Spleen (tissue), 11 donors: ENCODE measurements at regions not wholly inside any gene's neighbourhood (a gene's known extent, or its start where the extent isn't known, plus 50 kb on each side); places are given as distances from the start of the nearest gene placed in this dataset.

Experiments used
- DNase-seq: peaks from one replicate; pipeline ENCODE4 v3.0.0-alpha.2; 2020
- H3K27ac ChIP-seq, 8 donors: fragments of 200-600 bp; sonication (generic) in 7 of 8; 1 replicate in 4 of 8; 2 replicates in 4 of 8; pipeline versions ENCODE4 v1.5.0 to v1.8.0; 2016 to 2021; ENCODE audit warnings: inconsistent platforms in 4 of 8, mild to moderate bottlenecking in 4 of 8, moderate library complexity in 1 of 8
- H3K27me3 ChIP-seq, 7 donors: fragments of 200-600 bp; sonication (generic) in 6 of 7; replicated peaks in 1 of 7; 1 replicate in 4 of 7; 2 replicates in 3 of 7; pipeline versions ENCODE4 v1.5.0 to v1.8.0; 2016 to 2021; ENCODE audit warnings: inconsistent platforms in 3 of 7, mild to moderate bottlenecking in 1 of 7
- H3K36me3 ChIP-seq, 6 donors: fragments of 200-600 bp; sonication (generic) in 5 of 6; 1 replicate in 4 of 6; 2 replicates in 2 of 6; pipeline versions ENCODE4 v1.5.0 to v1.8.0; 2016 to 2021; ENCODE audit warnings: inconsistent platforms in 2 of 6
- H3K4me1 ChIP-seq, 6 donors: fragments of 200-600 bp; sonication (generic) in 5 of 6; 1 replicate in 3 of 6; 2 replicates in 3 of 6; pipeline versions ENCODE4 v1.5.0 to v1.8.0; 2016 to 2021; ENCODE audit warnings: inconsistent platforms in 3 of 6
- H3K4me3 ChIP-seq, 8 donors: fragments of 200-600 bp; sonication (generic) in 7 of 8; 1 replicate in 4 of 8; 2 replicates in 4 of 8; pipeline versions ENCODE4 v1.5.0 to v1.8.0; 2016 to 2021; ENCODE audit warnings: inconsistent platforms in 4 of 8, mild to moderate bottlenecking in 4 of 8, moderate library complexity in 2 of 8
- H3K9me3 ChIP-seq, 8 donors: fragments of 200-600 bp; sonication (generic) in 7 of 8; 1 replicate in 4 of 8; 2 replicates in 4 of 8; pipeline versions ENCODE4 v1.5.0 to v1.8.0; 2016 to 2021; ENCODE audit warnings: inconsistent platforms in 4 of 8
- POLR2A ChIP-seq, 3 donors: fragments of 450-650 bp; IDR thresholded peaks; one replicate each; pipeline ENCODE4 v1.5.1; 2017; ENCODE audit warnings: antibody characterized with exemption in 3 of 3, mild to moderate bottlenecking in 1 of 3
- POLR2AphosphoS5 ChIP-seq, 3 donors: sonication (generic); formaldehyde crosslinking; IDR thresholded peaks; one replicate each; pipeline ENCODE4 v1.5.1; 2017; ENCODE audit warnings: antibody characterized with exemption in 3 of 3
- WGBS, 5 donors: extraction: QIAGEN DNeasy Blood & Tissue Kit in 3 of 5; methylation state at CpG; one replicate each; pipeline versions ENCODE4 v1.1.5 to v1.1.7; 2013 to 2018; 5-methylcytosine and 5-hydroxymethylcytosine counted together
- intact Hi-C: fragments of 100-400 bp; cut with DNase I; formaldehyde crosslinking; loops from one replicate; pipeline ENCODE4 v1.15.0; 2023; ENCODE audit warnings: low total_unique reads
- TF ChIP-seq, protein P1 (sequence below), 11 experiments: fragments of 200-600 bp in 7 of 11; fragments of 450-650 bp in 4 of 11; sonication (generic) in 4 of 11; IDR thresholded peaks in 8 of 11; conservative IDR thresholded peaks in 3 of 11; 1 replicate in 7 of 11; 2 replicates in 4 of 11; pipeline versions ENCODE4 v1.4.0 to v1.8.0; 2016 to 2021; ENCODE audit warnings: antibody characterized with exemption in 11 of 11, inconsistent platforms in 4 of 11, mild to moderate bottlenecking in 1 of 11
- donor health status: healthy with polysubstance abuse.
- donor health status: DM: no; HTN: no; CAD: no; lungs with moderate emphysema.
- donor health status: DM: no; HTN: no; CAD: no.
- donor health status: Bipolar disorder and iron deficiency.
- donor health status: healthy.
- donor health status: DM: no; HTN: no; CAD: no.
- donor health status: DM: yes; HTN: yes; CAD: no.

DNA sequence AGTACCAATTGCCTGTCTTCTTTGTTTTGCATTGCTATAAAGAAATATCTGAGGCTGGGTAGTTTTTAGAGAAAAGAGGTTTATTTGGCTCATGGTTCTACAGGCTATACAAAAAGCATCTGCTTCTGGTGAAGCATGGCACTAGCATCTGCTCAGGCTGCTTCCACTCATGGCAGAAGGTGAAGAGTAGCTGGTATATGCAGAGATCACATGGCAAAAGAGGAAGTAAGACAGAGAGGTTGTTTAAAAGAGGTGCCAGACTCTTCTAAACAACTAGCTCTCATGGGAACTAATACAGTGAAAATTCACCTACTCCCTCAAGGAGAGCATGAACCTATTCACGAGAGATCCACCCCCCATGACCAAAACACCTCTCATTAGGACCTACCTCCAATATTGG is 56.7 kb upstream of the GUCA2B start:
- Histone ChIP-seq H3K27me3 (peaks cover 0 to 7% (median 0%) of the 10 kb centered on the region in 7 donors), H3K27ac (no peak overlapping the region), H3K4me1 (no peaks in the 10 kb centered on the region), H3K9me3 (peaks cover 0 to 20% (median 9%) of the 10 kb centered on the region in 8 donors), H3K36me3 (no peaks in the 10 kb centered on the region), H3K4me3 (no peak overlapping the region)
- intact Hi-C loops = no loop called here
- DNase-seq = no peak
- WGBS, 5 donors = 53 to 76% (median 67%) methylated on average over 1 of the region's 1 CpG
- TF ChIP-seq, protein P1, sequence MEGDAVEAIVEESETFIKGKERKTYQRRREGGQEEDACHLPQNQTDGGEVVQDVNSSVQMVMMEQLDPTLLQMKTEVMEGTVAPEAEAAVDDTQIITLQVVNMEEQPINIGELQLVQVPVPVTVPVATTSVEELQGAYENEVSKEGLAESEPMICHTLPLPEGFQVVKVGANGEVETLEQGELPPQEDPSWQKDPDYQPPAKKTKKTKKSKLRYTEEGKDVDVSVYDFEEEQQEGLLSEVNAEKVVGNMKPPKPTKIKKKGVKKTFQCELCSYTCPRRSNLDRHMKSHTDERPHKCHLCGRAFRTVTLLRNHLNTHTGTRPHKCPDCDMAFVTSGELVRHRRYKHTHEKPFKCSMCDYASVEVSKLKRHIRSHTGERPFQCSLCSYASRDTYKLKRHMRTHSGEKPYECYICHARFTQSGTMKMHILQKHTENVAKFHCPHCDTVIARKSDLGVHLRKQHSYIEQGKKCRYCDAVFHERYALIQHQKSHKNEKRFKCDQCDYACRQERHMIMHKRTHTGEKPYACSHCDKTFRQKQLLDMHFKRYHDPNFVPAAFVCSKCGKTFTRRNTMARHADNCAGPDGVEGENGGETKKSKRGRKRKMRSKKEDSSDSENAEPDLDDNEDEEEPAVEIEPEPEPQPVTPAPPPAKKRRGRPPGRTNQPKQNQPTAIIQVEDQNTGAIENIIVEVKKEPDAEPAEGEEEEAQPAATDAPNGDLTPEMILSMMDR (IDR thresholded peaks at IDR 0.05 in 8 of 11, conservative IDR thresholded peaks at IDR 0.05 in 3 of 11) = no peak
- TF ChIP-seq POLR2AphosphoS5 (IDR thresholded peaks at IDR 0.05) (no peak), POLR2A (IDR thresholded peaks at IDR 0.05) (no peak)

DNA sequence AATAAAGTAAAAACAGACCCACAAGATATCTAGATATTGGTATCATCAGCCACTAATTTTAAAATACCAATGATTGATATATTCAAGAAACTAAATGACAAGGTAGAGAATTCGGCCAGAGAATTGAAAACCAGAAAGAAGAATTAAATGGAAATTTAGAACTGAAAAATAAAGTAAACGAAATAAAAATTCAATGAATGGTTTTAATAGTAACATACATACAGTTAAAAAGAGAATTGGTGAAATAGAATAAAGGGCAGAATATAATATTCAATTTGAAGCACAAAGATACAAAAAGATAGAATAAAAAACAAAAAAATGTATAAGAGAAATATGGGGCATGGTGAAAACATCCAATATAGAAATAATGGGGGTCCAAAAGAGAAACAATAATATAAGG is 64.0 kb upstream of the GUCA2B start:
- Histone ChIP-seq H3K9me3 (peaks cover 4 to 53% (median 37%) of the 10 kb centered on the region in 8 donors), H3K27me3 (peaks cover 0 to 18% (median 0%) of the 10 kb centered on the region in 7 donors), H3K27ac (no peak overlapping the region), H3K4me1 (no peaks in the 10 kb centered on the region), H3K36me3 (no peaks in the 10 kb centered on the region), H3K4me3 (no peak overlapping the region)
- TF ChIP-seq POLR2AphosphoS5 (IDR thresholded peaks at IDR 0.05) = no peak
- TF ChIP-seq POLR2A (IDR thresholded peaks at IDR 0.05) = no peak
- TF ChIP-seq, protein P1 (IDR thresholded peaks at IDR 0.05 in 8 of 11, conservative IDR thresholded peaks at IDR 0.05 in 3 of 11) = no peak
- 81 to 90% (median 83%) methylated on average over 2 of the region's 2 CpGs for WGBS, 5 donors
- DNase-seq = no peak
- intact Hi-C loops = no loop called here

DNA sequence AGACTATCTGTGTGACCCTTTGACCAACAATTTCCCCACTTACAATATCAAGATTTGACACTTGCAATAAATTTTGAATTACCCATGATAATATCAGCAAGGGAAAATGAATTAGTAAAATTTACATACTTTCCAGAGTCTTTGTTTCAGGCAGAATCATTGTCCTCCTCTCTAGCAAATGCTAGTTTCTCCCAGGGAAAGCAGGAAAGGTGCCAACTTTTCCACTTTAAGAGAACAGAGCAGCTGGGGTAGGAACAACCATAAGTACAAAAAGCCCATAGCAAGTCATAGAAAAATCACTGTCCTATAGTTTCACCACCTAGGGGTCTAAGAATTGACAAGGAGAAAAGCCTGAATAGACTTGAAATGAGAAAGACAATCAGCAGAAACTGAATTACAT is 67.1 kb upstream of the GUCA2B start:
- intact Hi-C loops = no loop called here
- no peak for DNase-seq
- no peaks in the 10 kb centered on the region for H3K36me3 ChIP-seq
- no peaks in the 10 kb centered on the region for H3K4me1 ChIP-seq
- peaks cover 4 to 42% (median 29%) of the 10 kb centered on the region in 8 donors for H3K9me3 ChIP-seq
- TF ChIP-seq, protein P1 (IDR thresholded peaks at IDR 0.05 in 8 of 11, conservative IDR thresholded peaks at IDR 0.05 in 3 of 11) = no peak
- TF ChIP-seq POLR2AphosphoS5 (IDR thresholded peaks at IDR 0.05) = no peak
- TF ChIP-seq POLR2A (IDR thresholded peaks at IDR 0.05) = no peak
- H3K4me3 ChIP-seq = no peak overlapping the region
- peaks cover 0 to 18% (median 0%) of the 10 kb centered on the region in 7 donors for H3K27me3 ChIP-seq
- H3K27ac ChIP-seq = no peak overlapping the region

DNA sequence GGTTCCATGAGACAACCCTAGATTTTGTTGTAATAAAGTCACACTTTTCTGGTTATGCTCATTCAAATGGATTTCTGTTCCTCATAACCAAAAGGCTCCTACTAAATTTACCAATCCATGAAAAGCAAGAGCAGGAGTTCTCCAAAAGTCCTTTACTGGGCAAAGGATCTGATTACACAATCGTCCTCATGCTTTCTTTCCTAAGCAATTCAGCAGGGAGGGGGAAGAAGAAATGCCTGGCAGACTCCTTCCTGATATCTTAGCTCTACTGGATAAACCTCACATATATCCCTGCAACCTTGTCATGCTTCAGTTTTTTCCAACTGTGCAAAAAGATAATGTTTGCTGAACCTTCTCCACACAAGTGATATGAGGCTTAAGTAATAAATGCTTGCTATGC is 67.6 kb upstream of the GUCA2B start:
- H3K4me1 ChIP-seq = no peaks in the 10 kb centered on the region
- H3K4me3 ChIP-seq = no peak overlapping the region
- H3K27ac ChIP-seq = no peak overlapping the region
- WGBS, 5 donors = 39 to 73% (median 53%) methylated on average over 1 of the region's 1 CpG
- DNase-seq = no peak
- intact Hi-C loops = no loop called here
- no peaks in the 10 kb centered on the region for H3K36me3 ChIP-seq
- peaks cover 0 to 18% (median 0%) of the 10 kb centered on the region in 7 donors for H3K27me3 ChIP-seq
- TF ChIP-seq POLR2AphosphoS5 (IDR thresholded peaks at IDR 0.05) (no peak), POLR2A (IDR thresholded peaks at IDR 0.05) (no peak)
- TF ChIP-seq, protein P1 (IDR thresholded peaks at IDR 0.05 in 8 of 11, conservative IDR thresholded peaks at IDR 0.05 in 3 of 11) = no peak
- peaks cover 4 to 42% (median 32%) of the 10 kb centered on the region in 8 donors for H3K9me3 ChIP-seq
